Activated naive CD4-positive, alpha-beta T cell treated with anti-CD3 and anti-CD28 coated beads, Interleukin-2, amount 50 U/mL, for 16 hours (primary cell): ENCODE measurements at regions not wholly inside any gene's neighbourhood (a gene's known extent, or its start where the extent isn't known, plus 50 kb on each side); places are given as distances from the start of the nearest gene placed in this dataset.
"Not testable (repeated sequence)": the region's sequence is repeated elsewhere in the genome, so short reads cannot be mapped to it uniquely, and the experiment has no call there.

Experiments
- DNase-seq: peaks from one replicate; pipeline ENCODE4 v3.0.0-alpha.2; 2020

- DNase-seq: no peak
Measured at GRCh38 chr6:155543166-155543847, 87.7 kb upstream of the NOX3 start.

DNA sequence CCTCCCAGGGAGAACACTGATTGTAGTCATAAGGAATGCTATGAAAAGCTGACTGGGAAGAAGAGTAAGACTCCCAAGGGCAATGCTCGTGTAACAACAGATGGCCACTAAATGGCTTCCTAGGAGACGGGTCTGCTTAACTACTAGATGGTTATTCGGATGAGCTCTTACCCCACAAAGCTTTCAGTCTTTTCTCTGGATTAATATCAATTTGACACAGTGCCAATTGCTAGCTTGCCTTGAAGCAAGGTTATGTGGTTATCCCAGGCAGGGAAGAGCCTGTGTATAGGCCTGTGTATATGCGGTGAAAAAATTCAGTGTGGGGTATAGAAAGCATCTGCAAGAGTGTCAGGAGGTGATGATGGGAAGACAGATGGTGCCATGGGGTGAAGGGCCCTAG is 86.4 kb upstream of the NOX3 start:
- DNase-seq: no peak

DNA sequence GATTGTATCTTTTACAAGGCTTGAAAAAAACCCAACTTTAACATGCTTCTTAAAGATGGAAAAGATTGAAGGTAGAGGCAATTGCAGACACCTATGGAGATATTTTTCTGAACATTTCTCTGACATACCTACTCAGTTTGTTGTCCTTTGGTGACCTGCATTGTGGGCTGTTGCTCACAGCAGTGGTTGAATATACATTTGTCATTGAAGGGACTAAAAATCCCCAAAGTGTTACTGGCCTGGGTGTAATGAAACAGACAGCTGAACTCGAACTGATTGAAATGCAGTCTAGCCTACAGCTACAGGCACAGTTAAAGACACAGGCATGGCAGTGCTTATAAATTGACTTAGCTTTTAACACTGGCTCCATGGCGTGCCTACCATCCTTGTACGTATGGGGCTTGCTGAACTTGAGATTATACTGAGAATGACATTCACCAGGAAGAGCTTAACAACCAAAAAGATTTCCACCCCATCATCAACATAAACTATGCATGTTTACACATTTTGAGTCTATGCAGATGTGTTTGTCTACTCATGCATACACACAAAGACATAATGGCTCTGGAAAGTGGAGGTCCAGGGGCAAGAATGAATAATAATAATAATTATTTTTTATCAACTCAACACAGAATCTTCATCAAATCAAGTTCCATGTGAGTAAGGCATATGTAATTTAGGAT is 83.2 kb upstream of the NOX3 start:
- DNase-seq: no peak

- DNase-seq: no peak
Measured at GRCh38 chr6:155534678-155535077, 79.0 kb upstream of the NOX3 start.

- DNase-seq: no peak
Measured at GRCh38 chr6:155530219-155530834, 74.7 kb upstream of the NOX3 start.

DNA sequence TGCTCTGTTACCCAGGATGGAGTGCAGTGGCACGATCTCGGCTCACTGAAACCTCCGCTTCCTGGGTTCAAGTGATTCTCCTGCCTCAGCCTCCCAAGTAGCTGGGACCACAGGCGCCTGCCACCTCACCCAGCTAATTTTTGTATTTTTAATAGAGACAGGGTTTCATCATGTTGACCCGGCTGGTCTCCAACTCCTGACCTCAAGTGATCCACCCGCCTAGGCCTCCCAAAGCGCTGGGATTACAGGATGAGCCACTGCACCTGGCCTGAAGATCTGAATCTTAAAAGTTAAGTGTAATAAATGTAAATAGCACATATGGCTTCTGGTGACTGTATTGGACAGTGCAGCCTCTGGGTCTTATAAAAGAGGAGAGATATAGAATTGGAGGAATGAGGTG is 74.2 kb upstream of the NOX3 start:
- not testable (repeated sequence) for DNase-seq

GRCh38 chr6:155528982-155529453 is 73.4 kb upstream of the NOX3 start:
- DNase-seq: no peak

DNA sequence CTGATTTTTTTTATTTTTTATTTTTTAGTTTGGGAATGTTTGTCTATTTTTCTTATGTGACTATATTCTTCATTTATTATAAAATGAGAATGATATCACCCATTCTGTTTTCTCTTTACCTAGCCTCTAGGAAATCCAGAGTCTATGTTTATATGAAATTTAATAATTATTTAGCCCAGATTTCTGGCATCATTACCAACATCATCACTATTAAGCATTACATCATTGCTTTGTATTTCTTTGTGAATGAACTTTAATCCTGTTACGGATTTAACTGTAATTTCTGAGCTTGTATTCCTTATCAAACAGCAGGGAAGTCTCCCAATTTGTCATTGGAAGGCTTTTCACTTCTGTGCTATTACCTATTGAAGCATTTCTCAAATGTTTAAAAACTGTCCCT is 72.7 kb upstream of the NOX3 start:
- no peak for DNase-seq

GRCh38 chr6:155527443-155527842 is 71.8 kb upstream of the NOX3 start:
- DNase-seq: no peak

- no peak for DNase-seq
Measured at GRCh38 chr6:155523821-155524651, 68.4 kb upstream of the NOX3 start.

GRCh38 chr6:155521719-155522118 is 66.1 kb upstream of the NOX3 start:
- DNase-seq: no peak

GRCh38 chr6:155520078-155520477 is 64.4 kb upstream of the NOX3 start:
- DNase-seq: no peak

DNA sequence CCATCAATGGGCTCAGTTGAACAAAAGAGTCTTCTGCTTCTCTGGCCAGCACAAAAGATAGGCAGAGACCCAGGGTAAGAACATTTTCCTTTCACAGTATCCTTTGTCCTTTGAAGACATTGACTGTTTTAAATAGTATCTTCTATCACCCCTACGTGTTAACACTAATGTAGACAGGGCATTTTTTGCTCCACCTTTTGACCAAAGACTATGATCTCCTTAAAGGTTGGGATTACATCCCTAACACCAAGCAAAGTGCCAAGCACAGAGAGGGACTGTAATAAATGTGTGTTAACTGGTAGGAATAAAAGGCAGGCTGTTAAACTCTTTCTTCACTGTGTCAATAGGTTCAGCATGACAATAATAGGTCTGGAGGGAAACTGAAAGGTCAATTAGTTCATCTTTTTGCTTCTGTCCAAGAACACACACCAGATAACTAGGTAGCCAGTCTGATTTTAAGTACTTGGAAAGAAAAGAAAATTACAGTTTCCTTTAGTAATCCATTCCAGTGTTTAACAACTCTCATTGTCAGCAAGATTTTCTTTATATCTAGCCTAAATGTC is 63.6 kb upstream of the NOX3 start:
- no peak for DNase-seq

DNA sequence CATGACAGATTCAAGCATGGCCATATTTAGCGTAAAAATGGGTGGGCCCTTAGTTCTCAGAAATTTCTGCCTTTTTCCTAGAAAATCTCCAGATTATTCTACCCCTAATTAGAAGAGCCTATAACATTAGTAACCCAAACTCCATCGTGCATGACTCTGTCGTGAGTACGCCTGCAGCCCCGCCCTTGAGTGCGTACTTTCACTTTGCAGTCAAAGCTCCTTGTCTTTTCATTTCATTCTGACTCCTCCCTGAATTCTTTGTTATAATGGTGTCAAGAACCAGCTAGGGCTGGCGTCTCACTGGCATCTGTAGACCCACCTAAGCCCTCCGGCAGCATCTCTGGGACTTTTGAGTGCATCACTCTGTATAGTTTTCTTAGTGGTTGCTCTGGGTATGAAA is 61.7 kb upstream of the NOX3 start:
- DNase-seq: no peak

DNA sequence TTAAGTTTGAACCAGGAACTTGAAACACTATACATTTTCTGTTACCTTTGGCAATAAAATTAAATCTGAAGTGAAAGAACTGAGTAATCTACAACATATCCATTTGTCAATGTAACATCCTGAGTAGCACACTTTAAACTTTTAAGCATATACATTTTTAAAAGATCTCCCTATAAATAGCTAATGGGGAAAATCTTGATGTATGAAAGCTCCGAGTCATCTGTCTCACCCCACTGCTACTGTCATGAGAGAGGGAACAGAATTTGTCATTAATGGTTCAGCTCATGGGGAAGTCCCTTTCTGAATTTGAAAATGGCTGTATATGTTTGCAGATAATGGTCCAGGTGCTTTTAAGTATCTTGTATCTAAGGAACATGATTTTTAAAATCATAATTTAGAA is 55.2 kb upstream of the NOX3 start:
- no peak for DNase-seq

DNA sequence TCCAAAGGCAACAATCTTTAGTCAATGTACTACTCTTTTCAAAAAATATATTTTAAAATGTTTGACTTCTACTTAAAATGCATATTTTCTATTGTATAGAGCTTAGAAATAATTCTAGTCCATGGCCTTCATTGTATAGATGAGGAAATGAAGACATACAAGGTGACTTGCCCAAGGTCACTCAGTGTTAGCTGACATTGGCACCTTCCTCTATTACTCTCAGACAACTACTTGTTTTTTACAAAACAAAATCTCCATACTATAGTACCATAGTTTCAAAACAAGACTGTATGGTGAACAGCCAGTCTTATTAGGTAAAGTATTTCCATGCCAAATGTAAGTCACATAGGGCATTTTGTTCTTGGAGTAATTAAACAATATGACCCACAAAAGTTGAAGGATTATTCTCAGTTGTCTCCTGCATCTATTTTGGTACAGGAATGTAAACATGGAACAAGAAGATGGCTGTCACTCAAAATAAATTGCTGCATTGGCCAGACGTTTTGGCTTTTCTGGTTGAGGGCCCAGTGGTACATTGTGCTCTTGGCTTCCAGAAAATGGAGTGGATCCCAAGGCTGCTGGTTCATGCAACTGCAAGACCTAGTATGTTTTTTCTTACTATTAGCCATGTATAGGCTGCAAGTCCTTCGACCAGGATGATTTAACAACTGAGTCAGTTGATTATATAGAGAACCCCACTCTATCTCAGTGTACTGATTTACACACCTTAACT is 54.3 kb upstream of the NOX3 start:
- no peak for DNase-seq

DNA sequence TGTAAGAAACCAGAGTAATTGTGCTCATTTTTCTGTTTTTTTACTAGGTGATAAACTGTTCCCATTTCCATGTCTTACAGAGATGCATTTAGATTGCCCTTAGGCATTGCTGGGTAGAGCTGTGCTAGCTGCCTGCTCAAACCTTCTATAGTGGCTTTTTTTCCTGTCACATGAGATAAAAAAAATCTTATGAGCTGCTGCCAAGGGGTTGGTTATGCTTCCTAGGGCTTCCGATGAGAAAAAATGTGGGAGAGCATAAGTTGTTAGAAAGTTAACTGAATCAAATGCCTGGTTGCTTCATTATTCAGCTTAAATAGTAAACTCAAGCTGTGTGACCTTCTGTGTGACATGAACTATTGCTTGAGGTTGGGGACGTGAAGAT is 50.0 kb upstream of the NOX3 start:
- DNase-seq: no peak
